ENCODE measurements at regions not wholly inside any gene's neighbourhood (a gene's known extent, or its start where the extent isn't known, plus 50 kb on each side); places are given as distances from the start of the nearest gene placed in this dataset.

DNA sequence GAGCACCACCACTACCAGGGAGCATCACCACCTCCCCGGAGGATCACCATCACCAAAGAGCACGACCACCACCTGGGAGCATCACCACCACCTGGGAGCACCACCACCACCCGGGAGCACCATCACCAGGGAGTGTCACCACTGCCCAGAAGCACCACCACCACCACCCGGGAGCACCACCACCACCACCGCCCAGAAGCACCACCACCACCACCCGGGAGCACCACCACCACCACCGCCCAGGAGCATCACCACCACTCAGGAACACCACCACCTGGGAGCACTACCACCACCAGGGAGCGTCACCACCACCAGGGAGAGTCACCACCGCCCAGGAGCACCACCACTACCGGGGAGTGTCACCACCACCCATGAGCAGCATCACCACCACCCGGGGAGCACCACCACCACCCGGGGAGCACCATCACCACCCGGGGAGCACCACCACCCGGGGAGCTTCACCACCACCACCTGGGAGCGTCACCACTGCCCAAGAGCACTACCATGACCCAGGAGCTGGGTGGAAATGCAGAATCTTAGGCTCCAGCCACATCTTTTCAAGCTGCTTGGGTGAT lies 237.3 kb downstream of the SOD2 start:
- Histone ChIP-seq H2AFZ (ENCODE audit: low read depth, low read length) (no peak overlapping the region), H3K4me2 (ENCODE audit: insufficient read depth, low read length) (no peak overlapping the region), H3K9me1 (ENCODE audit: control insufficient read depth, insufficient read depth, low read length) (no peaks in the 10 kb centered on the region), H3K9ac (ENCODE audit: insufficient read depth in 1 of 2, low read depth in 2 of 2, low read length in 2 of 2) (no peak overlapping the region), H3K27ac (ENCODE audit: extremely low read depth, low read depth, low read length) (no peak overlapping the region), H3K79me2 (ENCODE audit: control insufficient read depth, insufficient read depth, low read length) (no peaks in the 10 kb centered on the region), H3K4me3 (no peak overlapping the region), H4K20me1 (replicated peaks; ENCODE audit: control insufficient read depth, insufficient read depth, low read length) (0 out of 2 replicates have a peak, but pooled peaks cover 5% of the 10 kb centered on the region), H3K36me3 (ENCODE audit: control insufficient read depth, insufficient read depth, low read length) (no peaks in the 10 kb centered on the region), H3K27me3 (ENCODE audit: control insufficient read depth in 2 of 2, insufficient read depth in 2 of 2, low read length in 2 of 2) (peaks cover 0 to 6% of the 10 kb centered on the region in 2 experiments; a peak in 1 of 5 replicates), H3K9me3 (replicated peaks; ENCODE audit: control insufficient read depth, insufficient read depth, low read depth, low read length) (no peaks in the 10 kb centered on the region), H3K4me1 (replicated peaks in 1 of 2; ENCODE audit: control insufficient read depth in 2 of 2, insufficient read depth in 2 of 2, low read length in 2 of 2) (no peaks in the 10 kb centered on the region)
- under 1% methylated on average over 14 of the region's 15 CpGs for WGBS (ENCODE audit: insufficient coverage, low coverage, missing lambda C conversion rate)
- FAIRE-seq (no peak), ATAC-seq (no peak), DNase-seq (ENCODE audit: extremely low read depth in 1 of 4, low spot score in 3 of 4) (no peak)
- peak; percentile 94 for TF ChIP-seq ZNF263 (CRISPR knock-in tag; IDR thresholded peaks at IDR 0.05; ENCODE audit: borderline replicate concordance)
- no peak for TF ChIP-seq ZNF76 (CRISPR knock-in tag; IDR thresholded peaks at IDR 0.05; ENCODE audit: borderline replicate concordance)
- ChIA-PET POLR2A (no interaction called here), CTCF (ENCODE audit: low intra/inter-chr PET ratio) (no interaction called here)
- in situ Hi-C loops (cut with MboI) (no loop called here), intact Hi-C loops (cut with micrococcal nuclease) (no loop called here)
- BruUV-seq (replicated peaks), result no TSS peak

DNA sequence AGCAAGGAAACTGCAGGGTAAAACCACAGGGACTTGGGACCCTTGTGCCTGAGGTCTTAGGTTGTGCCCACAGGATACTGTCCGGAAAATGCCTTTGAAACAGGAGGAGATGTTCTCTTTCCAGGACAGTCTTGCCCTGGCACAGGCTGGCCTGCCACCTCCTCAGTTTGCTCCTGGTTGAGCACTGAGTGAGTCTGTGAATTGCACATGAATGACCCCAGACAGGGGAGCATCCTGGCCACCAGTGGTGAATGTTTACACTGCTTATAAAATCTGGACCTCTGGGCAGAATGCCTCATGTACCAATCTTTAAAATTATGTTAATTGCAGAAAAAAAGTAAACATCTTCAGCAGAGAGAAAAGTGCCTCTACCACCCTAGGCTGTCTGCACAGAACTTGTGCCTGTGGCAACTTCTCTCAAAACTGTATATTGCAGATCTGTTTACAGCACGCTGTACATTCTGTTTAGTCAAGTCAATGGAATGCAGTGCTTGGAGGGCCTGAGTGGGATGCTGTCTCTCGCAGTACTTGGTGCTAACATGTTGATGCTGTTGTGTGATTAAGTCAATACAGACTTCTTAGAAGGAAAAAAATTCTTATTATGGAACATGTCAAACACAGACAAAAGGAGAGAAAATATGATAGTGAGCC lies 242.1 kb downstream of the SOD2 start:
- WGBS (ENCODE audit: insufficient coverage, low coverage, missing lambda C conversion rate), result 2% methylated on average over 3 of the region's 3 CpGs
- Histone ChIP-seq H3K27me3 (ENCODE audit: control insufficient read depth in 2 of 2, insufficient read depth in 2 of 2, low read length in 2 of 2) (peaks cover 0 to 12% of the 10 kb centered on the region in 2 experiments; a peak in 2 of 5 replicates), H4K20me1 (replicated peaks; ENCODE audit: control insufficient read depth, insufficient read depth, low read length) (no peaks in the 10 kb centered on the region), H3K79me2 (ENCODE audit: control insufficient read depth, insufficient read depth, low read length) (no peaks in the 10 kb centered on the region), H3K9ac (ENCODE audit: insufficient read depth in 1 of 2, low read depth in 2 of 2, low read length in 2 of 2) (no peak overlapping the region), H3K9me1 (ENCODE audit: control insufficient read depth, insufficient read depth, low read length) (no peaks in the 10 kb centered on the region), H2AFZ (ENCODE audit: low read depth, low read length) (no peak overlapping the region), H3K4me1 (replicated peaks in 1 of 2; ENCODE audit: control insufficient read depth in 2 of 2, insufficient read depth in 2 of 2, low read length in 2 of 2) (no peaks in the 10 kb centered on the region), H3K9me3 (replicated peaks; ENCODE audit: control insufficient read depth, insufficient read depth, low read depth, low read length) (no peaks in the 10 kb centered on the region), H3K36me3 (ENCODE audit: control insufficient read depth, insufficient read depth, low read length) (no peaks in the 10 kb centered on the region), H3K4me2 (ENCODE audit: insufficient read depth, low read length) (no peak overlapping the region), H3K27ac (ENCODE audit: extremely low read depth, low read depth, low read length) (no peak overlapping the region), H3K4me3 (no peak overlapping the region)
- ChIA-PET POLR2A (interaction anchor here (0.6 kb wide), 1 partner anchor 12 kb away, joined by 3 read pairs; no protein-coding TSS in a partner anchor), CTCF (ENCODE audit: low intra/inter-chr PET ratio) (no interaction called here)
- intact Hi-C loops (cut with micrococcal nuclease) (no loop called here), in situ Hi-C loops (cut with MboI) (no loop called here)
- ATAC-seq, result no peak
- FAIRE-seq, result no peak
- DNase-seq (ENCODE audit: extremely low read depth in 1 of 4, low spot score in 3 of 4), result no peak
- BruUV-seq (replicated peaks), result no TSS peak
- TF ChIP-seq ETV6 (IDR thresholded peaks at IDR 0.05; ENCODE audit: borderline replicate concordance in 1 of 2, low read depth in 2 of 2, low read length in 1 of 2) (no peak), ETV6 (CRISPR knock-in tag; IDR thresholded peaks at IDR 0.05; ENCODE audit: borderline replicate concordance) (no peak), GABPB2 (CRISPR knock-in tag; conservative IDR thresholded peaks at IDR 0.05) (no peak), HEY1 (CRISPR knock-in tag; IDR thresholded peaks at IDR 0.05; ENCODE audit: borderline replicate concordance) (no peak)
- TF ChIP-seq, protein P1, sequence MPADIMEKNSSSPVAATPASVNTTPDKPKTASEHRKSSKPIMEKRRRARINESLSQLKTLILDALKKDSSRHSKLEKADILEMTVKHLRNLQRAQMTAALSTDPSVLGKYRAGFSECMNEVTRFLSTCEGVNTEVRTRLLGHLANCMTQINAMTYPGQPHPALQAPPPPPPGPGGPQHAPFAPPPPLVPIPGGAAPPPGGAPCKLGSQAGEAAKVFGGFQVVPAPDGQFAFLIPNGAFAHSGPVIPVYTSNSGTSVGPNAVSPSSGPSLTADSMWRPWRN (IDR thresholded peaks at IDR 0.05; ENCODE audit: low read depth), result no peak

All from K562 (cell line).